ENCODE measurements at regions not wholly inside any gene's neighbourhood (a gene's known extent, or its start where the extent isn't known, plus 50 kb on each side); places are given as distances from the start of the nearest gene placed in this dataset.
A peak's percentile ranks its signal among the peaks of the same experiment; 100 is the strongest.
"Not testable (repeated sequence)": the region's sequence is repeated elsewhere in the genome, so short reads cannot be mapped to it uniquely, and the experiment has no call there.

DNA sequence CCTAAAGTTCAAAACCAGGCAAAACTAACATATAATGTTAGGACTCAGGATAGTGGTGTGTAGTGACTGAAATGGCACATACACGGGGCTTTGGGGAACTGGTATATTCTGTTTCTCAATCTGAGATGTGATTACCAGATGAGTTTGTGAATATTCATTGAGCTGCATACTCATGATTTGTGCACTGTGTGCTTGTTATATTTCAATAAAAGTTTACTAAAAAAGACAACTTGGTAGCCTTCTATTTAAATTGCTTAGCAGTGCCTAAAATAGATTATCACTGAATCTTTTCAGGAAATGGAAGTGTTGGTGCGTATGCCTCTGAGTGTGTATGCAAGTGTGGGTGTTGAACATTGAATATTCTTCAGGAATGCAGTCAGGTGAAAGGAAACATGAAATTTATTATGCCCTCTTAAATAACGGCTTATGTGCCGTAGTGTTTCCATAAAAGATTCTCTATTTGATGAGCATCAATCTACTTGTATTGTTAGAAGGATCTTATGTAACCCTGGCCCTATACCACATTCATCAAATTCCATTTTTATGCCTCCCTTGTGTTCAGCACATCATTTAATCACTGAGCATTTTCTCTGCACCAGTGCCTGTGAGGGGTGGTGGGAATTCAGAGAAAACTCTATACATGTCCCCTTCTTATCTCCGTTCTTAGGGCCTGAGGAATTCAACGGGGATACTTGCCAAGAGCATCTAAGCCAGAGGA lies 82.6 kb upstream of the AUTS2 start:
- no peak for DNase-seq (ENCODE audit: low read depth)

DNA sequence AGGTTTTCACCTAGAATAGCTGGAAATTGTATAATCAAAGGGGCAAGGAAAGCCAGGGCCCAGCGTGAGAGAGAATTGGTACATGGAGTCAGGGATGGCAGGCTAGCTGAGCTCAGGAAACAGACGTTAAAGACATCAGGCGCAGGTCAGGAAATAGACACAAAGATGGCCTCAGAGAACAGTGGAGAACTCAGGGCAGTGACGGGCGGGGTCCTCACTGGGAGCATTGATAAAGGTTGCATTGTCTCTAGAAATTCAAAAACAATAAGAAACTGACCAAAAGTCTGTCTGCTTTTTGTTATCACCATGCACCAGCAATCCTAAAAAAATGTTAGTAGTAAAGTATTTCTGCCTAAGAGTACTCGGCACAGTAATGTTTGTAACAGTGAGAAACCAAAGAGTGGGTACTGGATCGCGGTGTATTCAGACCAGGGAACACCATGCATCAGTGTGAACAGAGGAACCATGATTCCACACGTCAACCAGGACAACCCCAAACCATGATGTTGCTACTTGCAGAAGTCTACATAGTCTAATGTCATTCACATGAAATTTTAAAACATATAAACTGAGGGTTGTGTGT lies 81.9 kb upstream of the AUTS2 start:
- DNase-seq (ENCODE audit: low read depth) = no peak

- peak; percentile 28 for DNase-seq (ENCODE audit: low read depth)
Observed at GRCh38 chr7:69517985-69518704, 80.1 kb upstream of the AUTS2 start.

DNA sequence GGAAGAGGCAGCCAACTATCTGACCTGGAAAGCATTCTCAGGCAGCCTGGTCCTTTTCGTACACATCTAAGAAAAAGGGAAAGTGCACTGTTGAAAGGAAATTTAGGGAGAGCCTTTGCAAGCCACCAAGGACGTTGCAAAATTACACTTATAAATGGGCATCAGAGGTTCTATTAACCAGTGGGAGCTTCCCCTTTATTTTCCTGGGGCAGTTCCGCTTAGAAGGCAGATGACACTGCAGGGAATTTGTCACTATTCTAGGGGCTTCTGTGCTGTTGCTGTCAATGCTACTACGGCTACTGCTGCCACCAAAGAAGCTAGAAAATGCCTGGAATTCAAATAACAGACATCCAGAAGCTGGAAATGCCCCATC lies 79.6 kb upstream of the AUTS2 start:
- no peak for DNase-seq (ENCODE audit: low read depth)

DNA sequence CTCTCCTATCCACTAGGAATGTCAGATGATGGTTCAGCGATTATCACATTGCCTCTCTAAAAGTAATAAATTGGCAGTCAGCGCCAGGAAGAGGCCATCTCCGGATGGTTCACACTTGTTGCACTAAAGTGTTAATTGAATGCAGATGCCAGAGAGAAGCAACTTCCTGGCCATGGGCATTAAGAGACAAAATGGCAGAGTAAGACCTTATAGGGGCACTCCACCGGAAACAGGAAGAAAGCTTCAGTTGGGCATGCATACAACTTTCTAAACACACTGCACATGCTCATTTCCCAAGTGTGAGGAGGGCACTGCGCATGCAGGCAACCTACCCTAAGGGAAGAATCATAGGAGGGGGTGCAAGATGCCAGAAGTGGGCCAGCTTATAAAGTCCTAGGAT lies 71.7 kb upstream of the AUTS2 start:
- DNase-seq (ENCODE audit: low read depth) = no peak

- no peak for DNase-seq (ENCODE audit: low read depth)
Observed at GRCh38 chr7:69527706-69528105, 70.6 kb upstream of the AUTS2 start.

DNA sequence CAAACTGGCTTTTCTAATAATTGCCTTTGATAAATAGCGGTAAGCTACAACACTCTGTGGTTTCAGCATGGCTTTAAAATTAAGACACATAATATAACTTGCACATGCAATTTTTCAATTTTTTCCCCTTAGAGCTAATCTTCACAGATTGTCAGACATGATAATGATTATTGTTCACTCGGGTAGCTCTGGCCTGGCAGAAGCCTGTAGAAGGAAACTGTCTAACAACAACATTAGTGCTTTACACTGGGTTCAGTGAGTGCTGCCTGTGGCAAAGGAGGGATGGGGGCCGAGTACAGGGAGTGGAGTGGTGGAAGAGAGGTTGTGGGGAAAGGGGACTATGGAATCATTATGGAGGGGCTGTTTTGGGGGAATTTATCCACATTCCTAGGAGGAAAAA lies 67.2 kb upstream of the AUTS2 start:
- no peak for DNase-seq (ENCODE audit: low read depth)

GRCh38 chr7:69534461-69535041 lies 63.7 kb upstream of the AUTS2 start:
- DNase-seq (ENCODE audit: low read depth) = no peak

GRCh38 chr7:69537691-69538090 lies 60.6 kb upstream of the AUTS2 start:
- no peak for DNase-seq (ENCODE audit: low read depth)

GRCh38 chr7:69539531-69539930 lies 58.7 kb upstream of the AUTS2 start:
- DNase-seq (ENCODE audit: low read depth) = no peak

DNA sequence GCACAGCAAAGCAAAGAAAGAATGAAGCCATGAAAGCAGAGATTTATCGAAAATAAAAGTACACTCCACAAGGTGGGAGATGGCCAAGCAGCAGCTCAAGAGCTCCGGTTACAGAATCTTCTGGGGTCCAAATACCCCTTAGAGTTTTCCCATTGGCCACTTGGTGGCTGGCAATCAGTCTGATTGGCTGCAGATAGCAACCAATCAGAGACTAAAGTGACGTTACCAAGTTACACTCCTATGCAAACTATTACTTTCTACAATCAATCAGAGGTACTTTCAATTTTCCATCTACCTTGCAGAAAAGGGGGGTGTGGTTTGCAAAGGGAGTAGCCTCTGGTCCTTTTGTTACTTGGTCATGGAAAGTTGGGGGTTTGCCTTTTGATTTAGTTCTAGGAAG lies 58.0 kb upstream of the AUTS2 start:
- DNase-seq (ENCODE audit: low read depth) = no peak

- not testable (repeated sequence) for DNase-seq (ENCODE audit: low read depth)
Observed at GRCh38 chr7:69541779-69542432, 56.4 kb upstream of the AUTS2 start.

DNA sequence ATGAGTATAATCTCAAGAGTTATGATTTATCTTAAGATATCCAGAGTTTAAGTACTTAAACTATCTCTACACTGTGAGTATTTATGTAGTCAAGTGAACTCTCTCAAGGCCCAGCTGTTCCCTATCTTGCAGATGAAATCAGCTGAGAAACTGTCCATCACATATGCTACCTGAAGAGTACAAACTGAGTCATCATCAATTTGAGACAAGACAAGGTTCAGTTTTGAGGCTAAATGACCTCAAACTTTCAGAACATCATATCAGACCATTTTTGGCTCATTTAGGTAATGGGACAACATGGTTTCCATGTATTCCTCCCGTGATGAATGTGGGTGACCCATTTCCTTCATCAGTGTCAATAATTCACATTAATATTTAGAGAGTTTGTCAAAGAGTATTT lies 53.1 kb upstream of the AUTS2 start:
- DNase-seq (ENCODE audit: low read depth) = no peak
